HepG2 (cell line): ENCODE measurements at regions not wholly inside any gene's neighbourhood (a gene's known extent, or its start where the extent isn't known, plus 50 kb on each side); places are given as distances from the start of the nearest gene placed in this dataset.

Experiments
- ATAC-seq: fragments of 200-7000 bp; cut with Tn5 transposase; 3 replicates; pipeline ENCODE4 v1.9.1; 2020; ENCODE audit warnings: mild to moderate bottlenecking, moderate library complexity
- BruUV-seq: library from RNA; stranded (reverse); fragments of 400-500 nt; replicated peaks from 2 replicates; lab custom pipeline; 2021; lab: Mats Ljungman, UMichigan
- CTCF ChIA-PET: fragments of 300-600 bp; formaldehyde crosslinking; extraction: SDS; loops from one replicate; lab custom pipeline; 2021; ENCODE audit warnings: low total read pairs, inconsistent platforms, low intra/inter-chr PET ratio; lab: Yijun Ruan, JAX
- POLR2A ChIA-PET: fragments of 350-600 bp; sonication (Branson Sonifier 250); formaldehyde crosslinking; loops from one replicate; lab custom pipeline; 2020; ENCODE audit warnings: antibody characterized with exemption, inconsistent platforms; lab: Yijun Ruan, JAX
- DNase-seq: peaks from one replicate; pipeline ENCODE4 v3.0.0-alpha.2; 2015; ENCODE audit warnings: low spot score
- FAIRE-seq: peaks from 3 replicates; lab custom pipeline; 2011; peaks lifted over from hg19 to GRCh38; lab: Jason Lieb, UNC
- H2AFZ ChIP-seq: one replicate; pipeline ENCODE4 v1.6.1; 2011; ENCODE audit warnings: low read length, inconsistent platforms
- H3K27ac ChIP-seq: fragments of 300-600 bp; 3 replicates; pipeline ENCODE4 v1.8.0; 2011; ENCODE audit warnings: mixed run types, mild to moderate bottlenecking, mixed read lengths, low read length, inconsistent platforms; ENCODE audit not compliant: insufficient read depth; ENCODE audit errors: extremely low read length
- H3K27me3 ChIP-seq, 2 experiments: fragments of 200-600 bp in 1 of 2; 2 replicates in 1 of 2; 3 replicates in 1 of 2; pipeline versions ENCODE4 v1.6.0 to v1.8.0; 2011; ENCODE audit warnings: low read length in 2 of 2, mild to moderate bottlenecking in 2 of 2, moderate library complexity in 2 of 2, inconsistent platforms in 1 of 2; ENCODE audit not compliant: insufficient read depth in 2 of 2, control insufficient read depth in 1 of 2
- H3K36me3 ChIP-seq, 2 experiments: fragments of 200-600 bp in 1 of 2; replicated peaks in 1 of 2; 2 replicates in 1 of 2; 3 replicates in 1 of 2; pipeline versions ENCODE4 v1.5.1 to v1.8.0; 2011; ENCODE audit warnings: low read length in 2 of 2, inconsistent platforms in 1 of 2; ENCODE audit not compliant: insufficient read depth in 2 of 2, control insufficient read depth in 1 of 2
- H3K4me1 ChIP-seq: 2 replicates; pipeline ENCODE4 v1.5.1; 2012; ENCODE audit warnings: low read length, inconsistent platforms; ENCODE audit not compliant: insufficient read depth
- H3K4me2 ChIP-seq: 2 replicates; pipeline ENCODE4 v1.6.0; 2011; ENCODE audit warnings: low read depth, low read length, inconsistent platforms
- H3K4me3 ChIP-seq, 3 experiments: fragments of 200-600 bp in 1 of 3; sonication (generic), shearing (Covaris generic) in 1 of 3; replicated peaks in 1 of 3; 2 replicates each; pipeline ENCODE4 v1.5.1; 2011 to 2016; ENCODE audit warnings: low read length in 3 of 3, inconsistent platforms in 2 of 3, low read depth in 2 of 3, mild to moderate bottlenecking in 2 of 3, control low read depth in 1 of 3, mixed read lengths in 1 of 3; ENCODE audit not compliant: insufficient read depth in 1 of 3
- H3K79me2 ChIP-seq: one replicate; pipeline ENCODE4 v1.6.1; 2011; ENCODE audit warnings: low read length, inconsistent platforms; ENCODE audit not compliant: insufficient read depth
- H3K9ac ChIP-seq: 2 replicates; pipeline ENCODE4 v1.6.0; 2011; ENCODE audit warnings: mild to moderate bottlenecking, low read depth, low read length, inconsistent platforms; ENCODE audit not compliant: insufficient read depth
- H3K9me3 ChIP-seq: 2 replicates; pipeline ENCODE4 v1.5.1; 2012; ENCODE audit warnings: mild to moderate bottlenecking, low read length
- H4K20me1 ChIP-seq: 2 replicates; pipeline ENCODE4 v1.6.0; 2011; ENCODE audit warnings: inconsistent platforms, mild to moderate bottlenecking, low read length, moderate library complexity; ENCODE audit not compliant: insufficient read depth
- FOXK2 ChIP-seq: fragments of 450-650 bp; IDR thresholded peaks from 2 replicates; pipeline ENCODE4 v1.6.1; 2016
- MAFF ChIP-seq: IDR thresholded peaks from 2 replicates; pipeline ENCODE4 v1.6.1; 2011; ENCODE audit warnings: low read depth, low read length, improper control_type of control experiment
- MAFK ChIP-seq, 2 experiments: IDR thresholded peaks in 1 of 2; conservative IDR thresholded peaks in 1 of 2; 2 replicates each; pipeline ENCODE4 v1.6.1; 2011; ENCODE audit warnings: improper control_type of control experiment in 2 of 2, low read length in 2 of 2
- MEIS2 ChIP-seq: sonication (generic); formaldehyde crosslinking; IDR thresholded peaks from 2 replicates; pipeline ENCODE4 v1.9.0; 2021; ENCODE audit warnings: mild to moderate bottlenecking, missing genetic modification reagents
- PHB2 ChIP-seq: fragments of 450-650 bp; IDR thresholded peaks from 2 replicates; pipeline ENCODE4 v1.6.1; 2018; ENCODE audit not compliant: partially characterized antibody
- ZBTB40 ChIP-seq, 2 experiments: fragments of 450-650 bp in 1 of 2; sonication (generic) in 1 of 2; formaldehyde crosslinking in 1 of 2; IDR thresholded peaks; 2 replicates each; pipeline versions ENCODE4 v1.6.1 to v1.8.0; 2016 to 2022; ENCODE audit warnings: antibody characterized with exemption in 1 of 2, mild to moderate bottlenecking in 1 of 2, missing genetic modification reagents in 1 of 2
- WGBS: methylation state at CpG from one replicate; pipeline ENCODE4 v1.1.6; 2017; ENCODE audit warnings: low lambda C conversion rate; 5-methylcytosine and 5-hydroxymethylcytosine counted together
- in situ Hi-C: cut with HindIII; loops from 2 replicates; pipeline ENCODE4 v1.10.0; 2017; ENCODE audit warnings: low pct_unique_long_range_greater_than_20kb; ENCODE audit not compliant: extremely low pct_ligation_motif_present
- intact Hi-C: fragments of 100-400 bp; cut with micrococcal nuclease; formaldehyde crosslinking; loops from one replicate; pipeline ENCODE4 v1.10.0; 2022; ENCODE audit not compliant: unreplicated experiment
- TF ChIP-seq, protein P1 (sequence below): sonication (generic); formaldehyde crosslinking; IDR thresholded peaks from 2 replicates; pipeline ENCODE4 v1.4.0; 2020; ENCODE audit warnings: mild to moderate bottlenecking, low read depth, missing genetic modification reagents

DNA sequence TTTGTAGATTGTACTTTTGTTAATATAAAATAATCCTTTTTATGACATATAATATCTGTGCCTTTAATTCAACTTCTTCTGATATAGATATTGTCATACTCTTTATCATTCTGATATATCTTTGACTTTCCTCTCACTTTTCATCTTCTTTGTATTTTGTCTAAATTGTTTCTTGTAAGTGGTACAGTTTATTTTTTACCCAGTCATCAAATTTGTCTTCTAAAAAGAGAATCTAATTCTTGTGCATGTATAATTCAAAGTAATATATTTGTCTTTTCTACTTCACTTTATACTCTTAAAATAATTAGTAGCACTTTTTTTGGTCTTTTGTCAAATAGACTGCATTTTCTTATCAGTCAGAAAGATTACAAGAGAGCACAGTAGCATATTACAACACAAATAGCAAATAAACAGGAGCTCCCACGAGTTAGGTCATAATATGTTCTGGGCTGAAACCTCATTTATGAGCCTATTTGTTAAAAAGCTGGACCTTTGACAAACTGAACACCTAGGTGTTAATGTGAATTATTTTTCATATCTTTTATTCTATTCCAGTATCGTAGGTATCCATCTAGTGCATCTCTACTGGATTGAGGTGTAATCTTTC lies 379.7 kb upstream of the B3GALT2 start:
- no TSS peak for BruUV-seq
- intact Hi-C loops, result no loop called here
- CTCF ChIA-PET, result no interaction called here

GRCh38 chr1:193562121-193562520 lies 375.7 kb upstream of the B3GALT2 start:
- intact Hi-C loops, result no loop called here
- no peaks in the 10 kb centered on the region for H3K36me3 ChIP-seq
- no peak overlapping the region for H3K4me3 ChIP-seq
- H3K79me2 ChIP-seq, result no peaks in the 10 kb centered on the region
- FAIRE-seq, result no peak
- H4K20me1 ChIP-seq, result no peaks in the 10 kb centered on the region
- H3K27ac ChIP-seq, result no peak overlapping the region
- no TSS peak for BruUV-seq
- H3K9ac ChIP-seq, result no peak overlapping the region
- no peaks in the 10 kb centered on the region for H3K4me1 ChIP-seq
- H3K9me3 ChIP-seq, result no peaks in the 10 kb centered on the region
- WGBS, result 3% methylated on average over 2 of the region's 2 CpGs
- in situ Hi-C loops, result no loop called here
- H2AFZ ChIP-seq, result no peak overlapping the region
- ChIA-PET CTCF (no interaction called here), POLR2A (no interaction called here)
- no peak for DNase-seq
- ATAC-seq, result no peak
- H3K4me2 ChIP-seq, result no peak overlapping the region
- no peaks in the 10 kb centered on the region for H3K27me3 ChIP-seq
- TF ChIP-seq FOXK2 (no peak), MEIS2 (CRISPR knock-in tag) (no peak), ZBTB40 (IDR thresholded peaks at IDR 0.05) (no peak), ZBTB40 (CRISPR knock-in tag; IDR thresholded peaks at IDR 0.05) (no peak)
- TF ChIP-seq, protein P1, sequence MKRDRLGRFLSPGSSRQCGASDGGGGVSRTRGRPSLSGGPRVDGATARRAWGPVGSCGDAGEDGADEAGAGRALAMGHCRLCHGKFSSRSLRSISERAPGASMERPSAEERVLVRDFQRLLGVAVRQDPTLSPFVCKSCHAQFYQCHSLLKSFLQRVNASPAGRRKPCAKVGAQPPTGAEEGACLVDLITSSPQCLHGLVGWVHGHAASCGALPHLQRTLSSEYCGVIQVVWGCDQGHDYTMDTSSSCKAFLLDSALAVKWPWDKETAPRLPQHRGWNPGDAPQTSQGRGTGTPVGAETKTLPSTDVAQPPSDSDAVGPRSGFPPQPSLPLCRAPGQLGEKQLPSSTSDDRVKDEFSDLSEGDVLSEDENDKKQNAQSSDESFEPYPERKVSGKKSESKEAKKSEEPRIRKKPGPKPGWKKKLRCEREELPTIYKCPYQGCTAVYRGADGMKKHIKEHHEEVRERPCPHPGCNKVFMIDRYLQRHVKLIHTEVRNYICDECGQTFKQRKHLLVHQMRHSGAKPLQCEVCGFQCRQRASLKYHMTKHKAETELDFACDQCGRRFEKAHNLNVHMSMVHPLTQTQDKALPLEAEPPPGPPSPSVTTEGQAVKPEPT (CRISPR knock-in tag), result no peak

More for the DNA sequence above, 379.7 kb upstream of the B3GALT2 start:
- no peak overlapping the region for H3K27ac ChIP-seq
- DNase-seq, result no peak
- no peaks in the 10 kb centered on the region for H3K36me3 ChIP-seq
- POLR2A ChIA-PET, result no interaction called here
- no peaks in the 10 kb centered on the region for H3K79me2 ChIP-seq
- no peaks in the 10 kb centered on the region for H3K27me3 ChIP-seq
- H4K20me1 ChIP-seq, result no peaks in the 10 kb centered on the region
- no peaks in the 10 kb centered on the region for H3K9me3 ChIP-seq
- TF ChIP-seq MAFF, result peak; percentile 69; the same call in 1 of the 2 replicates
- TF ChIP-seq PHB2, result no peak
- peak in 1 of 2 experiments; percentile 83; a peak in 3 of 4 replicates for TF ChIP-seq MAFK (conservative IDR thresholded peaks at IDR 0.05 in 1 of 2, IDR thresholded peaks at IDR 0.05 in 1 of 2; ENCODE audit: low read length in 2 of 2)
- TF ChIP-seq, all 625 proteins: peak for 2
- no peak overlapping the region for H3K4me2 ChIP-seq
- H3K4me3 ChIP-seq, result no peak overlapping the region
- ATAC-seq, result no peak
- FAIRE-seq, result no peak
- no peak overlapping the region for H2AFZ ChIP-seq
- no peak overlapping the region for H3K9ac ChIP-seq
- H3K4me1 ChIP-seq, result no peaks in the 10 kb centered on the region
- in situ Hi-C loops, result no loop called here
- 0% methylated on average over 2 of the region's 2 CpGs for WGBS
